ENCODE measurements at regions not wholly inside any gene's neighbourhood (a gene's known extent, or its start where the extent isn't known, plus 50 kb on each side); places are given as distances from the start of the nearest gene placed in this dataset.

DNA sequence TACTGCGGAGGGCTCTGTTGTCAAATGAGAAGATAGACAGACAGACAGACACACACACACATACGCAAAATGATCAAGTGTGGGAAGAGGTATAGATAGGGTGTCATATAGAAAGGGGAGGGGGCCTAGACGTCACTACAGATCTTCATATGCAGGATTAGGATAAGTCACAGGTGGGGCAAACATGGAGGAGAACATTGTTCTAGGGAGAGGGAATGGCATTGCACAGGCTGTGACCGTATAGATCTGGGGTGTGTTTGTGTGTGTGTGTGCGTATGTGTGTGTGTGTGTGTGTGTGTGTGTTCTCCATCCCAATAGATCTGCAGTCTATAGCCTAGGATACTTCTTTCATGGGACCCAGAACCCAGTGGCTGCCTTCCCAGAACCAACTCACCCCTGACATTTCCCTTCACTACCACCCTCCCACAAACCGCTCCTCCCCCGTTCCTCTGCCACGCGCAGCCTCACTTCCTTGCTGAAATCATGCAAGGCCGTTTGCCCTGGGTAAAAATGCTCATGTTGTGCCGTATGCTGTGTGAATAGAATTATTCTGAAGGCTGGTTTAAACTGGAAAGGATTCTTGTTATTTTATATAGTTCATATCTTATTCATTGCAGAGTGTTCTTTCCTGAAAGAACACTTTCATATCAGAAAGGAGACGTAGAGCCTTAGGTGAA is 50.5 kb upstream of the CCL1 start:
- Mint-ChIP-seq H3K27ac (no peak overlapping the region), H3K4me1 (no peaks in the 10 kb centered on the region), H3K27me3 (peaks cover 50% of the 10 kb centered on the region), H3K9me3 (no peaks in the 10 kb centered on the region), H3K36me3 (no peaks in the 10 kb centered on the region), H3K4me3 (no peak overlapping the region)
- ATAC-seq: no peak

DNA sequence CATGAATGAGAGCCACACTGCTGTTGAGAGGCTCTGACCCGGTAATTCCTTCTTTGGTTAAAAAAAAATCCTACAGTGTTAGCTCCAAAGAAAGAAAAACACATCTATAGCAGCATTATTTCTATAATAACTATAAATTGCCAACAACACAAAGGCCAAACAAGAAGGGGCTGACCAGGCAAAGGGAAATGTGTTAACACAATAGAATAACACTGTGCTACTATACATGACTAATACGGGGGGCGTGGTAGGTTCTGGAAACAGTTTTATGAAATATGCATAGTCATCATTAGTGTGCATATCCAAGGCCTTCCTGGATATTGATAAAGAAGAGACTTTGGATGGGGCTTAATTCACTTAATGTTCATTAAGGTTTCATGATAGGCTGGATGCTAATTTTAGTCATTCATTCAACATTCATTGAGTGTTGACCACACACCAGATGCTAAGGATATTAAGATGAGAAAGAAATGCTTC is 50.0 kb upstream of the CCL1 start:
- no peak for ATAC-seq
- no peaks in the 10 kb centered on the region for H3K36me3 Mint-ChIP-seq
- no peaks in the 10 kb centered on the region for H3K9me3 Mint-ChIP-seq
- H3K4me3 Mint-ChIP-seq: no peak overlapping the region
- peaks cover 56% of the 10 kb centered on the region for H3K27me3 Mint-ChIP-seq
- no peaks in the 10 kb centered on the region for H3K4me1 Mint-ChIP-seq
- H3K27ac Mint-ChIP-seq: no peak overlapping the region
